CD8-positive, alpha-beta memory T cell (primary cell): ENCODE measurements at regions not wholly inside any gene's neighbourhood (a gene's known extent, or its start where the extent isn't known, plus 50 kb on each side); places are given as distances from the start of the nearest gene placed in this dataset.

Experiments
- CTCF ChIA-PET: fragments of 350-600 bp; sonication (Branson Sonifier 250); formaldehyde crosslinking; loops from one replicate; lab custom pipeline; 2021; ENCODE audit warnings: antibody characterized with exemption; lab: Charles Lee
- POLR2A ChIA-PET: fragments of 350-600 bp; sonication (Branson Sonifier 250); formaldehyde crosslinking; loops from one replicate; lab custom pipeline; 2021; ENCODE audit warnings: antibody characterized with exemption; lab: Charles Lee
- DNase-seq, 5 donors: peaks; one replicate each; pipeline versions ENCODE4 v3.0.0 to v3.0.0-alpha.2; 2020 to 2022; ENCODE audit warnings: mixed read lengths in 1 of 5
- H3K27ac ChIP-seq: one replicate; pipeline ENCODE4 v1.7.0; 2013; ENCODE audit warnings: low read depth, mild to moderate bottlenecking, low read length, moderate library complexity
- H3K27me3 ChIP-seq: 2 replicates; pipeline ENCODE4 v1.7.0; 2013; ENCODE audit warnings: low read length, mild to moderate bottlenecking; ENCODE audit not compliant: insufficient read depth, poor library complexity, severe bottlenecking
- H3K36me3 ChIP-seq: 2 replicates; pipeline ENCODE4 v1.7.0; 2013; ENCODE audit warnings: mild to moderate bottlenecking, low read length, moderate library complexity; ENCODE audit not compliant: insufficient read depth
- H3K4me1 ChIP-seq: 2 replicates; pipeline ENCODE4 v1.7.0; 2013; ENCODE audit warnings: mild to moderate bottlenecking, low read length, moderate library complexity; ENCODE audit not compliant: insufficient read depth
- H3K4me3 ChIP-seq: 2 replicates; pipeline ENCODE4 v1.7.0; 2013; ENCODE audit warnings: mild to moderate bottlenecking, low read length
- H3K9me3 ChIP-seq: 2 replicates; pipeline ENCODE4 v1.7.0; 2013; ENCODE audit warnings: mild to moderate bottlenecking, low read length
- H3K27ac Mint-ChIP-seq, 8 donors: one replicate each; pipeline ENCODE4 v1.8.0; 2020 to 2021; ENCODE audit warnings: mixed read lengths in 8 of 8, mild to moderate bottlenecking in 6 of 8, inconsistent platforms in 3 of 8, moderate library complexity in 3 of 8
- H3K27me3 Mint-ChIP-seq, 2 donors: one replicate each; pipeline ENCODE4 v1.8.0; 2020 to 2021; ENCODE audit warnings: mixed read lengths in 2 of 2, mild to moderate bottlenecking in 1 of 2, moderate library complexity in 1 of 2
- H3K36me3 Mint-ChIP-seq, 3 donors: one replicate each; pipeline ENCODE4 v1.8.0; 2020 to 2021; ENCODE audit warnings: mixed read lengths in 3 of 3, inconsistent platforms in 1 of 3, mild to moderate bottlenecking in 1 of 3
- H3K4me1 Mint-ChIP-seq, 3 donors: one replicate each; pipeline ENCODE4 v1.8.0; 2020 to 2021; ENCODE audit warnings: mixed read lengths in 3 of 3, inconsistent platforms in 1 of 3, mild to moderate bottlenecking in 1 of 3
- H3K4me3 Mint-ChIP-seq, 7 donors: one replicate each; pipeline ENCODE4 v1.8.0; 2020 to 2021; ENCODE audit warnings: mixed read lengths in 7 of 7, mild to moderate bottlenecking in 6 of 7, moderate library complexity in 4 of 7, inconsistent platforms in 2 of 7
- H3K9me3 Mint-ChIP-seq, 5 donors: one replicate each; pipeline ENCODE4 v1.8.0; 2020 to 2022; ENCODE audit warnings: mixed read lengths in 5 of 5, mild to moderate bottlenecking in 3 of 5, moderate library complexity in 2 of 5, inconsistent platforms in 1 of 5

GRCh38 chr10:2920168-2920567 is 147.2 kb upstream of the PFKP start:
- no peak overlapping the region for H3K4me3 Mint-ChIP-seq
- Histone ChIP-seq H3K27me3 (peaks cover 3% of the 10 kb centered on the region), H3K9me3 (no peaks in the 10 kb centered on the region), H3K4me3 (no peak overlapping the region), H3K27ac (no peak overlapping the region), H3K4me1 (no peaks in the 10 kb centered on the region), H3K36me3 (no peaks in the 10 kb centered on the region)
- ChIA-PET CTCF (no interaction called here), POLR2A (no interaction called here)
- H3K36me3 Mint-ChIP-seq = no peaks in the 10 kb centered on the region
- H3K4me1 Mint-ChIP-seq = no peaks in the 10 kb centered on the region
- H3K27me3 Mint-ChIP-seq = peaks cover 0 to 25% of the 10 kb centered on the region in 2 donors
- no peak overlapping the region for H3K27ac Mint-ChIP-seq
- no peak for DNase-seq
- no peaks in the 10 kb centered on the region for H3K9me3 Mint-ChIP-seq

- H3K36me3 ChIP-seq = no peaks in the 10 kb centered on the region
- H3K27ac Mint-ChIP-seq = no peak overlapping the region
- H3K4me3 Mint-ChIP-seq = no peak overlapping the region
- H3K27me3 ChIP-seq = peaks cover 3% of the 10 kb centered on the region
- H3K27me3 Mint-ChIP-seq = peaks cover 0 to 25% of the 10 kb centered on the region in 2 donors
- POLR2A ChIA-PET = no interaction called here
- DNase-seq = no peak
- H3K4me1 Mint-ChIP-seq = no peaks in the 10 kb centered on the region
- no peak overlapping the region for H3K27ac ChIP-seq
- CTCF ChIA-PET = no interaction called here
- no peaks in the 10 kb centered on the region for H3K4me1 ChIP-seq
- H3K9me3 ChIP-seq = no peaks in the 10 kb centered on the region
- no peaks in the 10 kb centered on the region for H3K9me3 Mint-ChIP-seq
- H3K36me3 Mint-ChIP-seq = no peaks in the 10 kb centered on the region
- H3K4me3 ChIP-seq = no peak overlapping the region
Observed at GRCh38 chr10:2919016-2919415, 148.3 kb upstream of the PFKP start.

- H3K9me3 ChIP-seq = no peaks in the 10 kb centered on the region
- no peaks in the 10 kb centered on the region for H3K36me3 Mint-ChIP-seq
- H3K4me3 Mint-ChIP-seq = no peak overlapping the region
- no peak overlapping the region for H3K27ac ChIP-seq
- no peaks in the 10 kb centered on the region for H3K4me1 Mint-ChIP-seq
- H3K36me3 ChIP-seq = no peaks in the 10 kb centered on the region
- ChIA-PET POLR2A (no interaction called here), CTCF (no interaction called here)
- no peak overlapping the region for H3K27ac Mint-ChIP-seq
- H3K9me3 Mint-ChIP-seq = no peaks in the 10 kb centered on the region
- no peak overlapping the region for H3K4me3 ChIP-seq
- DNase-seq = no peak
- no peaks in the 10 kb centered on the region for H3K27me3 ChIP-seq
- peaks cover 0 to 21% of the 10 kb centered on the region in 2 donors for H3K27me3 Mint-ChIP-seq
- H3K4me1 ChIP-seq = no peaks in the 10 kb centered on the region
Observed at GRCh38 chr10:2918489-2918888, 148.9 kb upstream of the PFKP start.

- POLR2A ChIA-PET = no interaction called here
- Mint-ChIP-seq H3K27me3 (peaks cover 0 to 18% of the 10 kb centered on the region in 2 donors), H3K4me3 (no peak overlapping the region), H3K9me3 (no peaks in the 10 kb centered on the region), H3K27ac (peak overlapping the region in 1 of 8 donors; percentile 74), H3K4me1 (no peaks in the 10 kb centered on the region), H3K36me3 (no peaks in the 10 kb centered on the region)
- DNase-seq = no peak
- H3K9me3 ChIP-seq = no peaks in the 10 kb centered on the region
- no peaks in the 10 kb centered on the region for H3K36me3 ChIP-seq
- no peaks in the 10 kb centered on the region for H3K4me1 ChIP-seq
- CTCF ChIA-PET = no interaction called here
- H3K4me3 ChIP-seq = no peak overlapping the region
- no peak overlapping the region for H3K27ac ChIP-seq
- H3K27me3 ChIP-seq = no peaks in the 10 kb centered on the region
Observed at GRCh38 chr10:2917926-2918325, 149.4 kb upstream of the PFKP start.

GRCh38 chr10:2915412-2915811 is 151.9 kb upstream of the PFKP start:
- Histone ChIP-seq H3K27ac (no peak overlapping the region), H3K4me1 (no peaks in the 10 kb centered on the region), H3K4me3 (no peak overlapping the region), H3K9me3 (no peaks in the 10 kb centered on the region), H3K27me3 (no peaks in the 10 kb centered on the region), H3K36me3 (no peaks in the 10 kb centered on the region)
- POLR2A ChIA-PET = no interaction called here
- CTCF ChIA-PET = no interaction called here
- Mint-ChIP-seq H3K36me3 (no peaks in the 10 kb centered on the region), H3K4me1 (peaks cover 0 to 1% (median 0%) of the 10 kb centered on the region in 3 donors), H3K27ac (no peak overlapping the region), H3K27me3 (peaks cover 6 to 22% of the 10 kb centered on the region in 2 donors), H3K4me3 (no peak overlapping the region), H3K9me3 (no peaks in the 10 kb centered on the region)
- DNase-seq = no peak

- no peaks in the 10 kb centered on the region for H3K9me3 Mint-ChIP-seq
- DNase-seq = no peak
- Histone ChIP-seq H3K9me3 (no peaks in the 10 kb centered on the region), H3K27me3 (no peaks in the 10 kb centered on the region), H3K4me3 (no peak overlapping the region), H3K27ac (no peak overlapping the region), H3K36me3 (no peaks in the 10 kb centered on the region), H3K4me1 (no peaks in the 10 kb centered on the region)
- H3K36me3 Mint-ChIP-seq = no peaks in the 10 kb centered on the region
- POLR2A ChIA-PET = no interaction called here
- H3K27me3 Mint-ChIP-seq = peaks cover 6 to 22% of the 10 kb centered on the region in 2 donors
- H3K4me3 Mint-ChIP-seq = no peak overlapping the region
- no peak overlapping the region for H3K27ac Mint-ChIP-seq
- peaks cover 0 to 1% (median 0%) of the 10 kb centered on the region in 3 donors for H3K4me1 Mint-ChIP-seq
- CTCF ChIA-PET = no interaction called here
Observed at GRCh38 chr10:2914741-2915140, 152.6 kb upstream of the PFKP start.

- peaks cover 11% of the 10 kb centered on the region for H3K4me1 ChIP-seq
- H3K4me3 ChIP-seq = no peak overlapping the region
- no peaks in the 10 kb centered on the region for H3K36me3 Mint-ChIP-seq
- H3K9me3 ChIP-seq = no peaks in the 10 kb centered on the region
- H3K27me3 Mint-ChIP-seq = peaks cover 6 to 22% of the 10 kb centered on the region in 2 donors
- no peaks in the 10 kb centered on the region for H3K9me3 Mint-ChIP-seq
- H3K27ac ChIP-seq = no peak overlapping the region
- no peak for DNase-seq
- peaks cover 9% of the 10 kb centered on the region in 3 donors for H3K4me1 Mint-ChIP-seq
- POLR2A ChIA-PET = no interaction called here
- H3K27me3 ChIP-seq = no peaks in the 10 kb centered on the region
- H3K27ac Mint-ChIP-seq = no peak overlapping the region
- CTCF ChIA-PET = no interaction called here
- H3K4me3 Mint-ChIP-seq = no peak overlapping the region
- no peaks in the 10 kb centered on the region for H3K36me3 ChIP-seq
Observed at GRCh38 chr10:2913474-2913873, 153.9 kb upstream of the PFKP start.

- H3K4me3 Mint-ChIP-seq = no peak overlapping the region
- ChIA-PET CTCF (no interaction called here), POLR2A (no interaction called here)
- peaks cover 6 to 9% of the 10 kb centered on the region in 2 donors for H3K27me3 Mint-ChIP-seq
- peaks cover 9 to 14% (median 13%) of the 10 kb centered on the region in 3 donors for H3K4me1 Mint-ChIP-seq
- no peak overlapping the region for H3K27ac Mint-ChIP-seq
- Histone ChIP-seq H3K27ac (no peak overlapping the region), H3K4me3 (no peak overlapping the region), H3K4me1 (peaks cover 11% of the 10 kb centered on the region), H3K27me3 (no peaks in the 10 kb centered on the region), H3K36me3 (no peaks in the 10 kb centered on the region), H3K9me3 (no peaks in the 10 kb centered on the region)
- DNase-seq = no peak
- H3K36me3 Mint-ChIP-seq = no peaks in the 10 kb centered on the region
- H3K9me3 Mint-ChIP-seq = no peaks in the 10 kb centered on the region
Observed at GRCh38 chr10:2910656-2911055, 156.7 kb upstream of the PFKP start.

GRCh38 chr10:2909921-2910320 is 157.4 kb upstream of the PFKP start:
- peaks cover 11% of the 10 kb centered on the region for H3K4me1 ChIP-seq
- no peaks in the 10 kb centered on the region for H3K27me3 ChIP-seq
- Mint-ChIP-seq H3K27me3 (peaks cover 6 to 8% of the 10 kb centered on the region in 2 donors), H3K36me3 (no peaks in the 10 kb centered on the region), H3K4me1 (peaks cover 9 to 14% (median 13%) of the 10 kb centered on the region in 3 donors), H3K9me3 (no peaks in the 10 kb centered on the region), H3K4me3 (no peak overlapping the region), H3K27ac (no peak overlapping the region)
- ChIA-PET CTCF (no interaction called here), POLR2A (no interaction called here)
- no peak overlapping the region for H3K27ac ChIP-seq
- H3K4me3 ChIP-seq = no peak overlapping the region
- no peak for DNase-seq
- no peaks in the 10 kb centered on the region for H3K36me3 ChIP-seq
- H3K9me3 ChIP-seq = no peaks in the 10 kb centered on the region
